C1 segment of cervical spinal cord (tissue), 14 donors: ENCODE measurements at regions not wholly inside any gene's neighbourhood (a gene's known extent, or its start where the extent isn't known, plus 50 kb on each side); places are given as distances from the start of the nearest gene placed in this dataset.
"Not testable (repeated sequence)": the region's sequence is repeated elsewhere in the genome, so short reads cannot be mapped to it uniquely, and the experiment has no call there.

Source experiments
- DNase-seq, 14 donors: peaks; one replicate each; lab custom pipeline; 2025; lab: John Stamatoyannopoulos, UW

GRCh38 chr9:135402739-135403695 lies 76.6 kb upstream of the PPP1R26 start:
- no peak for DNase-seq

- no peak for DNase-seq
Observed at GRCh38 chr9:135403733-135404450, 75.7 kb upstream of the PPP1R26 start.

- DNase-seq: no peak
Observed at GRCh38 chr9:135404451-135405144, 75.0 kb upstream of the PPP1R26 start.

GRCh38 chr9:135405145-135405464 lies 74.5 kb upstream of the PPP1R26 start:
- DNase-seq: not testable (repeated sequence)

- DNase-seq: no peak
Observed at GRCh38 chr9:135408476-135409254, 70.9 kb upstream of the PPP1R26 start.

GRCh38 chr9:135409286-135410200 lies 70.0 kb upstream of the PPP1R26 start:
- DNase-seq: no peak

GRCh38 chr9:135410421-135410820 lies 69.2 kb upstream of the PPP1R26 start:
- no peak for DNase-seq

- no peak for DNase-seq
Observed at GRCh38 chr9:135410831-135411473, 68.6 kb upstream of the PPP1R26 start.

- not testable (repeated sequence) for DNase-seq
Observed at GRCh38 chr9:135411605-135412004, 68.0 kb upstream of the PPP1R26 start.

- peak in 10 of 14 donors; percentile 19 to 78 (median 38) for DNase-seq
Observed at GRCh38 chr9:135412315-135413085, 67.1 kb upstream of the PPP1R26 start.

- DNase-seq: no peak
Observed at GRCh38 chr9:135413086-135413375, 66.6 kb upstream of the PPP1R26 start.

- no peak for DNase-seq
Observed at GRCh38 chr9:135413461-135413860, 66.1 kb upstream of the PPP1R26 start.

- no peak for DNase-seq
Observed at GRCh38 chr9:135414293-135414692, 65.3 kb upstream of the PPP1R26 start.

GRCh38 chr9:135415586-135415985 lies 64.0 kb upstream of the PPP1R26 start:
- no peak for DNase-seq

- no peak for DNase-seq
Observed at GRCh38 chr9:135416664-135417290, 62.8 kb upstream of the PPP1R26 start.

- DNase-seq: no peak
Observed at GRCh38 chr9:135418161-135418560, 61.4 kb upstream of the PPP1R26 start.

- DNase-seq: no peak
Observed at GRCh38 chr9:135419106-135419505, 60.5 kb upstream of the PPP1R26 start.

- no peak for DNase-seq
Observed at GRCh38 chr9:135422341-135422944, 57.1 kb upstream of the PPP1R26 start.
